ENCODE measurements at regions not wholly inside any gene's neighbourhood (a gene's known extent, or its start where the extent isn't known, plus 50 kb on each side); places are given as distances from the start of the nearest gene placed in this dataset.

DNA sequence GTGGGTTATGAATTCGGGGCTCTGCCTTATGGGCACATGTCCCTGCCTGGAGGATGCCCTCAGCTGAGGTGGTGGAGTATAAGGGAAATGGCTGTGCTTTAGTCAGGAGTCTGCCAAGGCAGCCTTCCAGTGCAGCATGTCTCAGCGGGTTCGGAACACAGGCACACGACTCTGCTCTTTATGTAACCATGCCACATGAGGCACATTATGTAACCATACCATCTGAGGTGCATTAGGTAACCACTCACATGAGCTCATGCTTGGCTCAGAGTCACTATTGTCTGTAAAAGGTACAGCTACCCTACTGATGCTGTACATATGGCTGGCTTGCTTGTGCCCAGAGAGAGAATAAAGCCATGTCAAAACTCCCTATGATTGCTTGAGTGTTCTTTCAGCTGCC lies 723.6 kb downstream of the TRAM1L1 start:
- TF ChIP-seq, protein P1, sequence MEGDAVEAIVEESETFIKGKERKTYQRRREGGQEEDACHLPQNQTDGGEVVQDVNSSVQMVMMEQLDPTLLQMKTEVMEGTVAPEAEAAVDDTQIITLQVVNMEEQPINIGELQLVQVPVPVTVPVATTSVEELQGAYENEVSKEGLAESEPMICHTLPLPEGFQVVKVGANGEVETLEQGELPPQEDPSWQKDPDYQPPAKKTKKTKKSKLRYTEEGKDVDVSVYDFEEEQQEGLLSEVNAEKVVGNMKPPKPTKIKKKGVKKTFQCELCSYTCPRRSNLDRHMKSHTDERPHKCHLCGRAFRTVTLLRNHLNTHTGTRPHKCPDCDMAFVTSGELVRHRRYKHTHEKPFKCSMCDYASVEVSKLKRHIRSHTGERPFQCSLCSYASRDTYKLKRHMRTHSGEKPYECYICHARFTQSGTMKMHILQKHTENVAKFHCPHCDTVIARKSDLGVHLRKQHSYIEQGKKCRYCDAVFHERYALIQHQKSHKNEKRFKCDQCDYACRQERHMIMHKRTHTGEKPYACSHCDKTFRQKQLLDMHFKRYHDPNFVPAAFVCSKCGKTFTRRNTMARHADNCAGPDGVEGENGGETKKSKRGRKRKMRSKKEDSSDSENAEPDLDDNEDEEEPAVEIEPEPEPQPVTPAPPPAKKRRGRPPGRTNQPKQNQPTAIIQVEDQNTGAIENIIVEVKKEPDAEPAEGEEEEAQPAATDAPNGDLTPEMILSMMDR (IDR thresholded peaks at IDR 0.05; ENCODE audit: control insufficient read depth, extremely low read depth, insufficient read depth) = no peak
- H3K4me3 ChIP-seq (ENCODE audit: low read depth, low read length) = no peak overlapping the region
- no peak for DNase-seq (ENCODE audit: low read depth)

DNA sequence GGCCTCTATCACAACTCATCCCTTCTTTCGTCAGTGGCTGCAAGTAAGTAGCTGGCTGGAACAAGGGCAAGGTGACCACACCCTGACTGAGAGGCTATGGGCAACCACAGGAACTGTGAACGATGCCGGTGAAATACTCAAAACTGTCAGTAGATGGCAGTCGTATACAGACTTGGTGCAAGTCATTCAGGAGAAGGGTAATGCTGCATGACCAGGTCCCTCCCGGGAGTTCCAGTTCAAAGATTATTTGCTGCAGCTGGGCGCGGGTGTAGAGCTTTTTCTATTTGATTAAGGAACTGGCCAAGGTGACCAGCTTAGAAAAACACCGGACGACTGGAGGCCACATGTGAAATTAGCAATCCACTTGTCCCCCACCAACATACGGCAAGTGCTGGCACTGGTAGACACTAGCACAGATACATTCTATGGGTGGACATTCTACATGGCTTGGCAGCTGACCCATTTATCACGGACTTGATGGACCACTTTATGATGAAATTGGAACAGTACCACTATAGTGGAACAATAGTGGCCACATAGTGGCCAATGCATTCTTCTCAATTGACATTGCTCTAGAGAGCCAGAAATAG lies 726.6 kb downstream of the TRAM1L1 start:
- TF ChIP-seq, protein P1 (IDR thresholded peaks at IDR 0.05; ENCODE audit: control insufficient read depth, extremely low read depth, insufficient read depth) = peak; percentile 87
- DNase-seq (ENCODE audit: low read depth) = peak; percentile 55
- H3K4me3 ChIP-seq (ENCODE audit: low read depth, low read length) = no peak overlapping the region

DNA sequence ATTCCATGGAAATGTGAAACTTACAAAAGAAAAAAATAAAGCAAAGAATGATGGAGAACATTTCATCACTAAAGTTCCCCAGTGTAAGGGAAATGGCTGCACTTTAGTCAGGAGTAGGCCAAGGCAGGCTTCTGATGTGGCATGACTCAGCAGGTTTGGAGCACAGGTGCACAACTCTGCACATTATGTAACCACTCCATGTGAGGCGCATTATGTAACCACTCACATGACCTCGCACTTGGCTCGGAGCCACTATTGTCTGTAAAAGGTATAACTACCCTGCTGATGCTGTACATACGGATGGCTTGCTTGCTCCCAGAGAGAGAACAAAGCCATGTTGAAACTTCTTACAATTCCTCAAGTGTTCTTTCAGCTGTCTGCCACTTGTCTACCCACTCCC lies 727.6 kb downstream of the TRAM1L1 start:
- TF ChIP-seq, protein P1 (IDR thresholded peaks at IDR 0.05; ENCODE audit: control insufficient read depth, extremely low read depth, insufficient read depth) = no peak
- DNase-seq (ENCODE audit: low read depth) = no peak
- H3K4me3 ChIP-seq (ENCODE audit: low read depth, low read length) = no peak overlapping the region

DNA sequence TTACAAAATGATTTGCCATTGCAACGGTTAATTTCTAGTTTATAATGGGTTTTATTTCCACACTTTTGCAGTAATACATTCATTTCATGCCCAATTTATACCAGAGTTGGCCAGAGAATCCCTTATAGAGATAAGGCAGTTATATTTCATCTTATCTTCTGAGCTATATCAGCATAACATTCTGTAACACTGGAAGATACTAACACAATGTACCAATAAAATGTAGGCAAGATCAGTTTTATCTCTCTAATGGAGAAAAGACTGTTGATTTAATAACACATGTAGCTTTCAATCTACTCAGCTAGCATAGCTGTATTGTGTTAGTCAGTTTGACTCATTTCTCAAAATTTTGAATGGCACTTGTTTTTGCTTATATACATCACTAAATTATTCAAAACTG lies 738.6 kb downstream of the TRAM1L1 start:
- H3K4me3 ChIP-seq (ENCODE audit: low read depth, low read length) = no peak overlapping the region
- TF ChIP-seq, protein P1 (IDR thresholded peaks at IDR 0.05; ENCODE audit: control insufficient read depth, extremely low read depth, insufficient read depth) = no peak
- no peak for DNase-seq (ENCODE audit: low read depth)

DNA sequence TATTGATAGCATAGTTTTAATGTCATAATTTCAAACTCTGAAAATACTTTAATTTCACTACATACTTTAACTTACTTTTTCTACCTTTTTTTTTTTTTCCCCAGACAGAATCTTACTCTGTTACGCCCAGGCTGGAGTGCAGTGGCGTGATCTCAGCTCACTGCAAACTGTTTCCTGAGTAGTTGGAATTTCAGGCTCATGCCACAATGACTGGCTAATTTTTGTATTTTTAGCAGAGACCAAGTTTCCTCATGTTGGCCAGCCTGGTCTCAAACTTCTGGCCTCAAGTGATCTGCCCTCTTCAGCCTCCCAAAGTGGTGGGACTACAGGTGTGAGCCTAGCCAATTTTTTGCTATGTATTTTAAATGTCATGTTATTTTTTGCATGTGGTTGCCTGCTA lies 741.6 kb downstream of the TRAM1L1 start:
- no peak for DNase-seq (ENCODE audit: low read depth)
- no peak overlapping the region for H3K4me3 ChIP-seq (ENCODE audit: low read depth, low read length)
- TF ChIP-seq, protein P1 (IDR thresholded peaks at IDR 0.05; ENCODE audit: control insufficient read depth, extremely low read depth, insufficient read depth) = no peak

DNA sequence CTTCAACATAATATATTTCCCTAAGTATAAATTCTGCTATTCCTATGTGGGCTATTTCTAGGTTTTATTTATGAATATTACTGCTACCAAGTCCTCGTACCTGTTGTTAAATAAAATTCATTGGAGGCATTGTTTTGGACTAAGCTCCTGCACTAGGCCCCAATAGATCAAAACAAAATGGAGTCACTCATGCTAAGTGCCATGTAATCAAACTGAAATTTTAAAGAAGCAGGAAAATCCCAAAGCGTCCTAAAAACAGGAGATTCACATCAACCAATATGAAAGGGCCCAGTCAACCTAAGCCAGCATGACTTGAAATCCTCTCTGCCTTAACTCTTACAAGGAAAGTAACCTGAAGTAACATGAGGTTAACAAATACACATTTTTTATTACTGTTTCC lies 743.2 kb downstream of the TRAM1L1 start:
- TF ChIP-seq, protein P1 (IDR thresholded peaks at IDR 0.05; ENCODE audit: control insufficient read depth, extremely low read depth, insufficient read depth) = no peak
- no peak for DNase-seq (ENCODE audit: low read depth)
- H3K4me3 ChIP-seq (ENCODE audit: low read depth, low read length) = no peak overlapping the region

DNA sequence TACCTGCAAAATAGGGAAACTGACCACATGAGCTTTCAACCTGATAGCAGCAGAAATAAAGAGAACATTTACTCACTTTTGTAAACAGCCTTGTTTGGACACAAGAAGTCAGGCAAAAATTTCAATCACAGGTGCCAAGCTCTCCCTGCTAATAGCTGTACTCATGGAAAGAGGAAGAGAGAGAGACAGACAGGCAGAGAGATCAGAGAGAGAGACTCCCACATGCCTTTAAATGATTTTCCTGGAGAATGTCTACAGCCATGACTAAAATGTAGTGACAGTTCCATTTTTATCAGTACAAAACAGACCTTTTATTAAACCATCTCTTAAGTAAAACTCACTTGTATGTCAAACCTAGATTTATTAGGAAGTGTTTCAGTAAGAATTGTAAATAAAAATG lies 752.9 kb downstream of the TRAM1L1 start:
- DNase-seq (ENCODE audit: low read depth) = no peak
- TF ChIP-seq, protein P1 (IDR thresholded peaks at IDR 0.05; ENCODE audit: control insufficient read depth, extremely low read depth, insufficient read depth) = no peak
- H3K4me3 ChIP-seq (ENCODE audit: low read depth, low read length) = no peak overlapping the region

Data from LNCaP clone FGC (cell line).